Stomach (tissue), 4 donors: ENCODE measurements at regions not wholly inside any gene's neighbourhood (a gene's known extent, or its start where the extent isn't known, plus 50 kb on each side); places are given as distances from the start of the nearest gene placed in this dataset.

ENCODE experiments used
- EP300 ChIP-seq: sonication (generic); formaldehyde crosslinking; IDR thresholded peaks from one replicate; pipeline ENCODE4 v1.6.1; 2017; ENCODE audit warnings: antibody characterized with exemption
- TF ChIP-seq, protein P1 (sequence below), 7 experiments: fragments of 450-650 bp in 4 of 7; fragments of 200-600 bp in 3 of 7; sonication (generic) in 3 of 7; IDR thresholded peaks; one replicate each; pipeline ENCODE4 v1.5.1; 2016 to 2019; ENCODE audit warnings: antibody characterized with exemption in 7 of 7, control low read depth in 2 of 7, mild to moderate bottlenecking in 1 of 7

DNA sequence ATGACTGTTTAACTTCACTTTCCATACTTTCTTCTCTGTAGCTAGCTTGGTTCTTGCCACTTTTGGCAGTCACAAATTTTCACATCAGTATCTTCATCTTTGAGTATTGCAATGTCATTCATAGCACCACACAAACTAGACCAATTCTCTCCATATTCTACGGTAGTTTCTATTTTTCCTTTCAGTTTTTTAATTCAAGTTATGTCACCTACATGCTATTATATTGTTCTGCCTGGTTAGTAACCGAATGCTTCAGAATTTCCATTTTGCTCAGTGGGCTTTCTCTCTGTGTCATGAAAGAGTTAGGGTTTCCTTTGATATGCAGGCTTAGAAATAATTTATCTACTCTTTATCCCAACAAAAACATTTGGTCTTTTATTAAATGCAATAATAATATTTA, 896.5 kb downstream of the GATA3 start:
- TF ChIP-seq EP300: no peak
- TF ChIP-seq, protein P1, sequence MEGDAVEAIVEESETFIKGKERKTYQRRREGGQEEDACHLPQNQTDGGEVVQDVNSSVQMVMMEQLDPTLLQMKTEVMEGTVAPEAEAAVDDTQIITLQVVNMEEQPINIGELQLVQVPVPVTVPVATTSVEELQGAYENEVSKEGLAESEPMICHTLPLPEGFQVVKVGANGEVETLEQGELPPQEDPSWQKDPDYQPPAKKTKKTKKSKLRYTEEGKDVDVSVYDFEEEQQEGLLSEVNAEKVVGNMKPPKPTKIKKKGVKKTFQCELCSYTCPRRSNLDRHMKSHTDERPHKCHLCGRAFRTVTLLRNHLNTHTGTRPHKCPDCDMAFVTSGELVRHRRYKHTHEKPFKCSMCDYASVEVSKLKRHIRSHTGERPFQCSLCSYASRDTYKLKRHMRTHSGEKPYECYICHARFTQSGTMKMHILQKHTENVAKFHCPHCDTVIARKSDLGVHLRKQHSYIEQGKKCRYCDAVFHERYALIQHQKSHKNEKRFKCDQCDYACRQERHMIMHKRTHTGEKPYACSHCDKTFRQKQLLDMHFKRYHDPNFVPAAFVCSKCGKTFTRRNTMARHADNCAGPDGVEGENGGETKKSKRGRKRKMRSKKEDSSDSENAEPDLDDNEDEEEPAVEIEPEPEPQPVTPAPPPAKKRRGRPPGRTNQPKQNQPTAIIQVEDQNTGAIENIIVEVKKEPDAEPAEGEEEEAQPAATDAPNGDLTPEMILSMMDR (IDR thresholded peaks at IDR 0.05): no peak
